ENCODE measurements at regions not wholly inside any gene's neighbourhood (a gene's known extent, or its start where the extent isn't known, plus 50 kb on each side); places are given as distances from the start of the nearest gene placed in this dataset.

DNA sequence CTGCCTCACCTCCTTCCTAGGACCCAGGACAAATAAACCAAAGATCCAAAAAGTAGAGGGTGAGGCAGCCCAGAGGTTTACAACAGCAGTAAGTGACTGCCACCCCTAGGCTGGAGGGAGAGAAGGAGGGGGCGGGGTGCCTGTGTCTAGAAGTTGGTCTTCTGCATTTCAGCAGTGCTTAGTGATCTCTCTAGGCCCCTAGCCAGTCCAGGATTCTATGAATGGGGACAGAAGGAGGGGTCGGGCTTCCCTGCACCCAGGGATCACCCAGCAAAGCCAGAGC is 62.8 kb upstream of the KDM7A start:
- H3K4me3 ChIP-seq = no peak overlapping the region
- 67% methylated on average over 2 of the region's 2 CpGs for WGBS
- no peaks in the 10 kb centered on the region for H3K9me3 ChIP-seq
- no peak for DNase-seq (ENCODE audit: low spot score in 2 of 2)
- TF ChIP-seq EP300 (IDR thresholded peaks at IDR 0.05) = no peak
- TF ChIP-seq CTCF (IDR thresholded peaks at IDR 0.05) = no peak
- TF ChIP-seq POLR2AphosphoS5 (IDR thresholded peaks at IDR 0.05) = no peak
- no peak for TF ChIP-seq POLR2A (IDR thresholded peaks at IDR 0.05)
- no peak overlapping the region for H3K27ac ChIP-seq
- H3K36me3 ChIP-seq = no peaks in the 10 kb centered on the region
- H3K4me1 ChIP-seq = peaks cover 29% of the 10 kb centered on the region
- no peaks in the 10 kb centered on the region for H3K27me3 ChIP-seq

- no peak overlapping the region for H3K4me3 ChIP-seq
- no peaks in the 10 kb centered on the region for H3K36me3 ChIP-seq
- no peaks in the 10 kb centered on the region for H3K9me3 ChIP-seq
- WGBS = 54% methylated on average over 13 of the region's 15 CpGs
- TF ChIP-seq CTCF (IDR thresholded peaks at IDR 0.05) = no peak
- TF ChIP-seq POLR2AphosphoS5 (IDR thresholded peaks at IDR 0.05) = no peak
- TF ChIP-seq EP300 (IDR thresholded peaks at IDR 0.05) = no peak
- TF ChIP-seq POLR2A (IDR thresholded peaks at IDR 0.05) = no peak
- H3K27ac ChIP-seq = no peak overlapping the region
- no peak for DNase-seq (ENCODE audit: low spot score in 2 of 2)
- no peaks in the 10 kb centered on the region for H3K27me3 ChIP-seq
- H3K4me1 ChIP-seq = peaks cover 29% of the 10 kb centered on the region
Observed at GRCh38 chr7:140238778-140239652, 62.2 kb upstream of the KDM7A start.

- H3K9me3 ChIP-seq = no peaks in the 10 kb centered on the region
- H3K4me1 ChIP-seq = peaks cover 40% of the 10 kb centered on the region
- no peaks in the 10 kb centered on the region for H3K36me3 ChIP-seq
- no peaks in the 10 kb centered on the region for H3K27me3 ChIP-seq
- WGBS = 95% methylated on average over 4 of the region's 4 CpGs
- DNase-seq (ENCODE audit: low spot score in 2 of 2) = no peak
- no peak overlapping the region for H3K4me3 ChIP-seq
- H3K27ac ChIP-seq = no peak overlapping the region
- TF ChIP-seq POLR2AphosphoS5 (IDR thresholded peaks at IDR 0.05) (no peak), EP300 (IDR thresholded peaks at IDR 0.05) (no peak)
Observed at GRCh38 chr7:140237390-140237789, 60.6 kb upstream of the KDM7A start.

- H3K4me1 ChIP-seq = peaks cover 40% of the 10 kb centered on the region
- 92% methylated on average over 6 of the region's 6 CpGs for WGBS
- H3K27me3 ChIP-seq = no peaks in the 10 kb centered on the region
- no peaks in the 10 kb centered on the region for H3K36me3 ChIP-seq
- no peak for DNase-seq (ENCODE audit: low spot score in 2 of 2)
- H3K9me3 ChIP-seq = no peaks in the 10 kb centered on the region
- no peak overlapping the region for H3K27ac ChIP-seq
- no peak overlapping the region for H3K4me3 ChIP-seq
- no peak for TF ChIP-seq EP300 (IDR thresholded peaks at IDR 0.05)
- TF ChIP-seq POLR2A (IDR thresholded peaks at IDR 0.05) = no peak
- TF ChIP-seq POLR2AphosphoS5 (IDR thresholded peaks at IDR 0.05) = no peak
- TF ChIP-seq CTCF (IDR thresholded peaks at IDR 0.05) = no peak
Observed at GRCh38 chr7:140236626-140237025, 59.8 kb upstream of the KDM7A start.

DNA sequence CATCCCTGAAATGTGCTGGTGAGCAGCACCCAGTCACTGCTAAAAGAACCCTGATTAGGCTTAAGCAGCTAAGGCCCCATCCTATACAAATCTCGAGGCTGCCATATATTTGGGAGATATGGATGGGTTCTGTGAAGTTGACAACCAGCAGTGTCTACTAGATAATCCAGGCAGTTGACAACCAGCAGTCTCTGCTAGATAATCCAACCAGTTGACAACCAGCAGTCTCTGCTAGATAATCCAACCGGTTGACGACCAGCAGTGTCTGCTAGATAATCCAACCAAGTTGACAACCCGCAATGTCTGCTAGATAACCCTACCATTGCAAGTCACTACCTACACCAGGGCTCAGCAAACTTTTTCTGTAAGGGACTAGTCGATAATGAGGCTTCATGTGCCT is 58.3 kb upstream of the KDM7A start:
- H3K27me3 ChIP-seq = no peaks in the 10 kb centered on the region
- no peaks in the 10 kb centered on the region for H3K9me3 ChIP-seq
- peaks cover 52% of the 10 kb centered on the region for H3K4me1 ChIP-seq
- H3K36me3 ChIP-seq = no peaks in the 10 kb centered on the region
- H3K4me3 ChIP-seq = no peak overlapping the region
- H3K27ac ChIP-seq = no peak overlapping the region
- no peak for DNase-seq (ENCODE audit: low spot score in 2 of 2)
- 87% methylated on average over 5 of the region's 5 CpGs for WGBS
- TF ChIP-seq CTCF (IDR thresholded peaks at IDR 0.05) (no peak), EP300 (IDR thresholded peaks at IDR 0.05) (no peak), POLR2A (IDR thresholded peaks at IDR 0.05) (no peak), POLR2AphosphoS5 (IDR thresholded peaks at IDR 0.05) (no peak)
